Heart right ventricle (tissue), 16 donors: ENCODE measurements at regions not wholly inside any gene's neighbourhood (a gene's known extent, or its start where the extent isn't known, plus 50 kb on each side); places are given as distances from the start of the nearest gene placed in this dataset.

Experiments
- ATAC-seq, 8 donors: fragments of 200-7000 bp; cut with Tn5 transposase; one replicate each; pipeline ENCODE4 v1.9.1; 2020; ENCODE audit warnings: mild to moderate bottlenecking in 8 of 8, moderate library complexity in 8 of 8, moderate number of reproducible peaks in 1 of 8
- DNase-seq, 2 donors: peaks; one replicate each; pipeline ENCODE4 v3.0.0-alpha.2; 2020
- H3K27ac ChIP-seq, 10 donors: fragments of 200-600 bp; sonication (generic) in 2 of 10; one replicate each; pipeline versions ENCODE4 v1.5.0 to v1.8.0; 2020 to 2022; ENCODE audit warnings: mild to moderate bottlenecking in 3 of 10
- H3K27me3 ChIP-seq, 7 donors: fragments of 200-600 bp; one replicate each; pipeline ENCODE4 v1.8.0; 2021 to 2022; ENCODE audit warnings: mild to moderate bottlenecking in 2 of 7
- H3K36me3 ChIP-seq, 9 donors: fragments of 200-600 bp; sonication (generic) in 1 of 9; one replicate each; pipeline versions ENCODE4 v1.5.0 to v1.8.0; 2020 to 2022; ENCODE audit warnings: mild to moderate bottlenecking in 2 of 9
- H3K4me1 ChIP-seq, 9 donors: fragments of 200-600 bp; sonication (generic) in 1 of 9; one replicate each; pipeline versions ENCODE4 v1.5.0 to v1.8.0; 2020 to 2022; ENCODE audit warnings: mild to moderate bottlenecking in 4 of 9
- H3K4me3 ChIP-seq, 10 donors: fragments of 200-600 bp; sonication (generic) in 2 of 10; one replicate each; pipeline versions ENCODE4 v1.5.0 to v1.8.0; 2020 to 2022; ENCODE audit warnings: mild to moderate bottlenecking in 7 of 10, moderate library complexity in 2 of 10
- H3K9me3 ChIP-seq, 11 donors: fragments of 200-600 bp in 10 of 11; sonication (generic) in 2 of 11; one replicate each; pipeline versions ENCODE4 v1.5.0 to v1.8.0; 2013 to 2022; ENCODE audit warnings: mild to moderate bottlenecking in 2 of 11, control low read depth in 1 of 11, moderate library complexity in 1 of 11
- WGBS, 2 donors: extraction: QIAGEN DNeasy Blood & Tissue Kit; methylation state at CpG; one replicate each; pipeline ENCODE4 v1.1.7; 2013; ENCODE audit warnings: inconsistent platforms in 1 of 2; 5-methylcytosine and 5-hydroxymethylcytosine counted together
- intact Hi-C, 10 donors: fragments of 100-400 bp; cut with DNase I; formaldehyde crosslinking; loops; one replicate each; pipeline versions ENCODE4 v1.11.1 to v1.14.2; 2022
- TF ChIP-seq, protein P1 (sequence below), 9 donors: fragments of 200-600 bp; sonication (generic) in 2 of 9; IDR thresholded peaks; one replicate each; pipeline versions ENCODE4 v1.5.0 to v1.8.0; 2021 to 2022; ENCODE audit warnings: antibody characterized with exemption in 9 of 9, mild to moderate bottlenecking in 5 of 9, moderate library complexity in 1 of 9
- donor health status: Arrhythmogenic right ventricular cardiomyopathy.
- donor health status: ischemic (EF 13 %, LVEDD 7.1; RV severe dilation, severe dysfunction).
- donor health status: healthy with polysubstance abuse.
- donor health status: DM: no; HTN: yes; CAD: no.
- donor health status: DM: no; HTN: no; CAD: no.
- donor health status: ischemic (EF 25% LVEDD 6.9; RV normal size, moderate dysfunction).
- donor health status: ischemic (EF 25% LVEDD 5.7; RV mildly dilated, moderate dysfunction).
- donor health status: healthy.
- donor health status: DM: yes; HTN: yes; CAD: no.
- donor health status: Ischemic cardiomyopathy.
- donor health status: ischemic (EF 35%, LVEDD 5.7; RV mildly dilated, moderate dysfunction).
- donor health status: nonischemic (EF 11% LVEDD 7.7; RV severe dilation, severe dysfunction).
- donor health status: DM: yes; HTN: yes; CAD: no.
- donor health status: PGD.
- donor health status: ischemic (EF 29% LVEDD 5.4; RV normal size, mild dysfunction).
- donor health status: nonischemic (EF 23%, LVEDD 6.1; RV moderate dilation, normal function).

DNA sequence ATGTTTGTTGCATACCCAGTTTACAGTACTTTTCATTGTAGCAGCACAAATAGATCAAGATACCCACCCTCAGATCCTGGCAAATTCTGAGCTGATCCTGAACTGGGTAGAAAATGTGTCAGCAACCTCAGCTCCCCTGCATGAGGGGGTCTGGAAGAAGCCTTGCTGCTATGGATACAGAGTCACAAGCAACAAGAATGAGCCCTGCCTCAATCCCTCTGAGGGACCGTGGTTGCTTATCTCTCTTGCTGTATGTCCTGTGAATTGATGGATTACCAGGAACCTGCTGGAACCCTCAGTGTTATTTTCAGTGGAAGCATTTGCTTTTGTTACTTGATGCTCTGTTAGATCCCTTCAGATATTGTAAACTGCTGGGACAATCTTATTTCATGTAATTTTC, 331.0 kb downstream of the STIM2 start:
- Histone ChIP-seq H3K27ac (no peak overlapping the region), H3K9me3 (no peaks in the 10 kb centered on the region), H3K4me3 (no peak overlapping the region), H3K4me1 (no peaks in the 10 kb centered on the region), H3K27me3 (peaks cover 0 to 4% (median 0%) of the 10 kb centered on the region in 7 donors), H3K36me3 (no peaks in the 10 kb centered on the region)
- TF ChIP-seq, protein P1, sequence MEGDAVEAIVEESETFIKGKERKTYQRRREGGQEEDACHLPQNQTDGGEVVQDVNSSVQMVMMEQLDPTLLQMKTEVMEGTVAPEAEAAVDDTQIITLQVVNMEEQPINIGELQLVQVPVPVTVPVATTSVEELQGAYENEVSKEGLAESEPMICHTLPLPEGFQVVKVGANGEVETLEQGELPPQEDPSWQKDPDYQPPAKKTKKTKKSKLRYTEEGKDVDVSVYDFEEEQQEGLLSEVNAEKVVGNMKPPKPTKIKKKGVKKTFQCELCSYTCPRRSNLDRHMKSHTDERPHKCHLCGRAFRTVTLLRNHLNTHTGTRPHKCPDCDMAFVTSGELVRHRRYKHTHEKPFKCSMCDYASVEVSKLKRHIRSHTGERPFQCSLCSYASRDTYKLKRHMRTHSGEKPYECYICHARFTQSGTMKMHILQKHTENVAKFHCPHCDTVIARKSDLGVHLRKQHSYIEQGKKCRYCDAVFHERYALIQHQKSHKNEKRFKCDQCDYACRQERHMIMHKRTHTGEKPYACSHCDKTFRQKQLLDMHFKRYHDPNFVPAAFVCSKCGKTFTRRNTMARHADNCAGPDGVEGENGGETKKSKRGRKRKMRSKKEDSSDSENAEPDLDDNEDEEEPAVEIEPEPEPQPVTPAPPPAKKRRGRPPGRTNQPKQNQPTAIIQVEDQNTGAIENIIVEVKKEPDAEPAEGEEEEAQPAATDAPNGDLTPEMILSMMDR (IDR thresholded peaks at IDR 0.05) = no peak
- ATAC-seq (no peak), DNase-seq (no peak)
- intact Hi-C loops = no loop called here
- WGBS, 2 donors = 9 to 30% methylated on average over 1 of the region's 1 CpG

DNA sequence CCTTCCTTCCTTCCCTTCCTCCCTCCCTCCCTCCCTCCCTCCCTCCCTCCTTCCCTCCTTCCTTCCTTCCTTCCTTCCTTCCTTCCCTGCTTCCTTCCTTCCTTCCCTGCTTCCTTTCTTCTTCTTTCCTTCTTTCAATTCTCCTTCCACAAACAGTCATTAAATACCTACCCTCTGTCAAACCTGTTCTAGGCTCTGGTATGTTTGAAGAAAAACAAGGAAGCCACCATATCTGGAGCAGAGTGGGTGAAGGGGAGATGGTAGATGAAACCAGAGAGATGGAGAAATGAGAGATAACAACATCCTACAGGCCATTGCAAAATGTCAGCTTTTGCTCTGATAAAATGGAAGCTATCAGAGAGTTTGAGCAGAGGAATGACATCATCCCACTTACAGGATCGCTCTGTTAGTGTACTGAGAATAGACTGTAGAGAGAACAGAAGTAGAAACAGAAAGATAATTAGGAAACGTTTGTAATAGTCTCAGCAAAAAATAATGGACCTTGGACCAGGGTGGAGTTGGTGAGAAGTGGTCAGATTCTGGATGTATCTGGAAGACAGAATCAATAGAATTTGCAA, 334.0 kb downstream of the STIM2 start:
- Histone ChIP-seq H3K9me3 (no peaks in the 10 kb centered on the region), H3K36me3 (no peaks in the 10 kb centered on the region), H3K27ac (no peak overlapping the region), H3K4me3 (no peak overlapping the region), H3K27me3 (peaks cover 0 to 4% (median 0%) of the 10 kb centered on the region in 7 donors), H3K4me1 (no peaks in the 10 kb centered on the region)
- TF ChIP-seq, protein P1 (IDR thresholded peaks at IDR 0.05) = no peak
- WGBS, 2 donors = 16 to 30% methylated on average over 2 of the region's 2 CpGs
- DNase-seq = no peak
- ATAC-seq = no peak
- intact Hi-C loops = no loop called here

DNA sequence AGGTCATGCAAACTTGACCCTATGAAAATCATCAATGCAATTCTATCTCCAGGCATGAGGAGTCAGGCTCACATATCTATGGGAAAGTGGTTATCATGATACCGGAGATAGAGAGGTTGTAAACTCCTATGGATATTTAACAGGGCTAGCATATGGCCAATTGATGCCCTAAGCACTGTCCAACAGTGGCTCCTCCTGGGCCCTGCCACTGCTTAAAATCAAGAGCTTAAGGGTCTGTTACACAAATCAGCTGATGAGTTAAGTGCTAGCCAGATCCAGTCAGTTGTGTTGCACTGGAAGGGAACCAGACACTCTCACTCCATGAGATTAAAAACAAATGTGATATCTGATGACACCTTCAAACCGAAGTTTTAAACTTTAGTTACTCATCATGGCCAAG, 337.6 kb downstream of the STIM2 start:
- Histone ChIP-seq H3K9me3 (no peaks in the 10 kb centered on the region), H3K36me3 (no peaks in the 10 kb centered on the region), H3K4me1 (peaks cover 0 to 6% (median 0%) of the 10 kb centered on the region in 9 donors), H3K4me3 (no peak overlapping the region), H3K27me3 (no peaks in the 10 kb centered on the region), H3K27ac (no peak overlapping the region)
- intact Hi-C loops = no loop called here
- TF ChIP-seq, protein P1 (IDR thresholded peaks at IDR 0.05) = no peak
- 30 to 43% methylated on average over 2 of the region's 2 CpGs for WGBS, 2 donors
- ATAC-seq (no peak), DNase-seq (no peak)

DNA sequence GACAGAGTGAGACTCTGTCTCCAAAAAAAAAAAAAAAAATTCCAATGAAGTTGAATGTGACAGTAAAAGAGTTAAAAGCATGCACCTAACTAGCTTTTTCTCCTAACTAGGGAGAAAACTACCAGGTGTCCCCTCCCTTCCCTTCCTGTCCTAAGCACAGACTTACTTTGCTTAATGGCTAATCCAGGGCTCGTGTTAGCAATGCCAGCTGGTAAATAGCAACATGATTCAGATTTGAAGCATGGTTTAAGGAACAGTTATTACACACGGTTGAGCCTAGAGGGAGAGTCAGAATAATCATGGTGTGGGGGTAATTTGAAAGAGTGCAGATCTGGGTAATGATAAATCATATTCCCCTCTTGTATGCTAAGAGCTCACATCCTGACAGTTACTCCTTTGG, 338.3 kb downstream of the STIM2 start:
- WGBS, 2 donors = 49 to 51% methylated on average over 2 of the region's 2 CpGs

More for the DNA sequence above, 338.3 kb downstream of the STIM2 start:
- H3K4me3 ChIP-seq = no peak overlapping the region
- DNase-seq (no peak), ATAC-seq (no peak)
- H3K27me3 ChIP-seq = no peaks in the 10 kb centered on the region
- intact Hi-C loops = no loop called here
- H3K4me1 ChIP-seq = peaks cover 0 to 6% (median 0%) of the 10 kb centered on the region in 9 donors
- TF ChIP-seq, protein P1 (IDR thresholded peaks at IDR 0.05) = no peak
- no peaks in the 10 kb centered on the region for H3K36me3 ChIP-seq
- no peak overlapping the region for H3K27ac ChIP-seq
- no peaks in the 10 kb centered on the region for H3K9me3 ChIP-seq
